Stimulated activated CD4-positive, alpha-beta T cell treated with anti-CD3 and anti-CD28 coated beads, Interleukin-1b, Interleukin-23, amount 100 ng/mL, for 24 hours (primary cell): ENCODE measurements at regions not wholly inside any gene's neighbourhood (a gene's known extent, or its start where the extent isn't known, plus 50 kb on each side); places are given as distances from the start of the nearest gene placed in this dataset.
"Not testable (repeated sequence)": the region's sequence is repeated elsewhere in the genome, so short reads cannot be mapped to it uniquely, and the experiment has no call there.

ENCODE experiments used
- DNase-seq, 4 experiments: peaks; one replicate each; pipeline ENCODE4 v3.0.0-alpha.2; 2020; ENCODE audit warnings: low read depth in 4 of 4, low spot score in 1 of 4

GRCh38 chr6:26257272-26257671 is 107.7 kb upstream of the BTN3A2 start:
- no peak for DNase-seq

GRCh38 chr6:26258212-26258977 is 106.6 kb upstream of the BTN3A2 start:
- no peak for DNase-seq

- DNase-seq: no peak
These were observed 104.8 kb upstream of the BTN3A2 start for GRCh38 chr6:26260110-26260637.

- no peak for DNase-seq
These were observed 104.1 kb upstream of the BTN3A2 start for GRCh38 chr6:26260725-26261490.

DNA sequence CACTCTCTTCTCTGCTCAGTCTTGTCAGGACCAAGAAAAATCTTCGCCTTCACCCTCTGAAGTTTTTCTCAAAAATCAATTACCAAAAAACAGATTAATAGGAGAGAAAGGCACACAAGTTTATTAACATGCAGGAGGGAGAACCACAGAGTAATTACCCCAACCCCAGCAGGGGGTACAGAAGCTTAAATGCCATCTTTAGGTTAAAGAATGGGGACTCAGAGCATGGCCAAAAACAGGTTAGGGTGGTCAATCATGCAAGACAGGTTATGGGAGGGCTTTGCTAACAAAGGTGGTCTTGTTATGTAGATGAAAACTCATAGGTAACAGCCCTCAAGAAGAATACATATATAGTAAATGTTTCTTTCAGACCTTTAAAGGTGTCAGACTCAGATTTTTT is 100.5 kb upstream of the BTN3A2 start:
- no peak for DNase-seq

DNA sequence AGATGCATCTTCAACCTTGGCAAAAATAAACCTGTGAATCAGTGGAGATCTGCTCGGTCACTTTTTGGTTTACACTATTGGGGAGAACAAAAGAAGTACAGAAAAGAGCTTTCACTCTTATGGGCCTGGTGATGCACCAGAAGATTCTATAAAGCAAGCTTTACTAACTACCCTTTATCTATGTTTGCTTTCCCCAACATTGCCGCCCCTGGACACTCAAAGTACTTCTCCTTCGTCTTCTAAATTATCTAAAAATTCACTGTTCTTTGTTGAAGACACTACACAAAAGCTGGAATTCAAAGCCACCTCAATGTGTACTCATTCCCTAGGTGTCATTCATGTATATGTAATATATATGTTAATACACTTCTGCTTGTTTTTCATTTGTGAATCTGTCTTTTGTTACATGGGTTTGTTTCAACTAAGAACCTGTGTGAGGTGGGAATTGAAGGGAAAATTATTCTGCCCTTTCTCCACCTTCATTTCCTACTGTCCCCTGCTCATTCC is 97.9 kb upstream of the BTN3A2 start:
- no peak for DNase-seq

- DNase-seq: no peak
These were observed 96.2 kb upstream of the BTN3A2 start for GRCh38 chr6:26268659-26269402.

DNA sequence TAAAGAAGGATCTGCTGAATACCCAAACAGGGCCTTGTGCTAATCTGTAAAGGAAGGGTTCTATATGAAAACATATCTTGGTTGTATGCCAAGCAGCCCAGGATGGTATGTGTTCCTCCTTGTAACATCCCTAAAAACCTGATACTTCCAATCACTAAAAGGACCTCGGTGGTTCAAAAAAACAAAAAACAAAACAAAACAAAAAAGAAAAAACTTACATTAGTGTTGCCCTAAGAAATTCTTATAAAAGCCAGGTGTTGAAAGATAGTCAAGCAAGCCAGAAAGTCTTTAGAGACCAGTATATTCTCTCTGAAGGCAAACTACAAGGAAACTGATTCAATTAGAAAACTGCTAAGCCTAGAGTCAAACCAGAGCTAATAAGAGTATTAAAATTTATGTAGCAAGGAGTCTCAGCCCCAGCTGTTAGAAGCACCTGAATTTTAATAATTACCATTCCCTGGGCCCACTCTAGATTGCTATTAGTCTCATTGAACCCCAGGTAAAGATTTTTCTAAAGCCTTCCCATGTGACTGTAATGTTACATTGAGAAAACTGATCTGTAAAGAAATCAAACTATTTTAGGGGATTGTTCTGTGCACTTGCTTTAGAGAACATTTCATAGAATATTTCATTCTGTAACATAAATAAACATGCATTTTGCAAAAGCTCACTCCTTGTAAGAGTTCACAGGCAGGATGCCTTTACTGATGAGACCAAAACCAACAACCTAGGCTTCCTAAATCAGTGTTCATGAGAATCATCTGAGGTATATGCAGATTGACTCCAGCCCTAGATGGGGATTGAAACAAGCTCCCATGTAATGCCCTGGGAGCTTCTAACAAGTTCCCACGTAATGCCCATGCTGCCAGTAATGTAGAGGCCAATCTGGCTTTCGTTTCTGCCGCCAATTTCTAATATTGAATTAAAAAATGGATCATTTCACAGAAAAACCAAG is 95.2 kb upstream of the BTN3A2 start:
- no peak for DNase-seq

DNA sequence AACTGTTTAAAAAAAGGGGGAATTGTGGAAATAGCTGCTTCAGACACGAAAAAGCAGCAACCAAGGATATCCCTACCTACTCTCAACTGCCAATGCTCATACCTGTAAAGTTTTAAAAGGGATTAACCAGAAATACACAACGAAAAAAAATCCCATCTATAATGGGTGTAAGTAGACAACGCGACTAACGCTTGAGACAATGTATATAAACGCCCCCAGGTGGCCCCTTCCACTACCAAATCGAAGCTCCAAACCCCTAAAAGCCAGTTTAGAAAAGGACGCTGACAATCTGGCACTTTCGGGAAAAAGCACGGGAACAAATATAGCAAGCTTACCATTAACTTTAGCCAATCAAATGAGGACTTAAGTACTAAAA is 94.5 kb upstream of the BTN3A2 start:
- DNase-seq: no peak

- peak; percentile 37 to 57 (median 48) for DNase-seq
These were observed 93.9 kb upstream of the BTN3A2 start for GRCh38 chr6:26270903-26271667.

- DNase-seq: no peak
These were observed 93.4 kb upstream of the BTN3A2 start for GRCh38 chr6:26271668-26272024.

DNA sequence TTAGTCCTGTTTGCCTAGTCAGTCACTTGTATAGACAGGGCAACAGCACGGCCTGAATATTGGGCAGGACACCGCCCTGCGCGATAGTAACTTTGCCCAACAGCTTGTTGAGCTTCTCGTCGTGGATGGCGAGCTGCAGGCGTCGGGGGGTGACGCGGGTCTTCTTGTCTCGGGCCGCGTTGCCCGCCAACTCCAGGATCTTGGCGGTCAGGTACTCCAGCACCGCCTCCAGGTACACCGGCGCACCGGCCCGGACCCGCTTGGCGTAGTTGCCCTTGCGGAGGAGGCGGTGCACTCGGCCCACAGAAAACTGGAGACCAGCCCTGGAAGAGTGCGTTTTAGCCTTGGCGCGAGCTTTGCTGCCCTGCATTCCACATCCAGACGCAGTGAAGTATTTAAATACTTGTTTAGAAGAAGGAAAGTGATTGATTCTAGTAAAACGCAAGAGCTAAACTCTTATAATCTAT is 92.8 kb upstream of the BTN3A2 start:
- no peak for DNase-seq

GRCh38 chr6:26273673-26274588 is 91.1 kb upstream of the BTN3A2 start:
- no peak for DNase-seq

DNA sequence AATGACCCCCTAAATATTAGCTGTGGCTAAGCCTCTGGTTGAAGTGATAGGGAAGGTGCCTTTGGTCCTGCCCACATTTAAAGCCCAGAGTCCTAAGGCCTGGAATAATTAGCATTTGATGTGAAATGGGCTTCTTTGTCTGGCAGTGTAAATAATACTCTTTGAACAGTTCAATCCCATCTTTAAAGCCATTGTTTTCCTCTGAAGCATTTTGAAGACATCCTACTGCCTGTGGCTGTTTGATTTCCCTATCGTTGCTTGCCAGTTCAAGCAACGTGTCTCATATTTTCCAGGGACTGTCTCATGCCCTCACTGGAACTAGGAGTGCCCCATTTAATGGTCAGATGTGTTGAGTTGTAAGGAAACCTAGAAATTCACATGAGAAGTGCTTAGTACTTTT is 89.3 kb upstream of the BTN3A2 start:
- no peak for DNase-seq

DNA sequence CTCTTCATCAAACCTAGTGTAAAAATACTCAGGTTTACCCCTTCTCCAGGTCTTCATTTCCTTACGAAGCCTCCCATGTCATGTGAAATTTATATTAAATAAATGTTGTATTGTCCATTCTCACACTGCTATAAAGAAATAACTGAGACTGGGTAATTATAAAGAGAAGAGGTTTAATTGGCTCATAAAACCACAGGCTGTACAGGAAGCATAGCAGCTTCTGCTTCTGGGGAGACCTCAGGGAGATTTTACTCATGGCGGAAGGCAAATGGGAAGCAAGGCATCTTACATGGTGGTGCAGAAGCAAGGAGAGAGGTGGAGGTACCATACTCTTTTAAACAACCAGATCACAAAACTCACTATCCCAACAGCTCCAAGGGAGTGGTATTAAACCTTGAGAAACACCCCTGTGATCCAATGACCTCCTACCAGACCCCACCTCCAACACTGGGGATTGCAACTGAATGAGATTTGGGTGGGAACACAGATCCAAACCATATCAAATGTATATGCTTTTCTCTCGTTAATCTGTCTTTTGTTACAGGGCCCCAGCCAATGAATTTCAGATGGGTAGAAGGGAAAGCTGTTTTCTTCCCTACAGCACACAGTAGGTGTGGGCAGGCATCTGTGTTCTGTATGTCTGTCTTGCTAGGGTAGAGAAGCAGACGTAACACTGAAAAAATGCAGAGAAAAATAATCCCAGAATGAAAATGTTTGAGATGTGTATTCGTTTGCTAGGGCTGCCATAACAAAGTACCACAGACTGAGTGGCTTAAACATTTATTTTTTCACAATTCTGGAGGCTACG is 88.0 kb upstream of the BTN3A2 start:
- DNase-seq: no peak

DNA sequence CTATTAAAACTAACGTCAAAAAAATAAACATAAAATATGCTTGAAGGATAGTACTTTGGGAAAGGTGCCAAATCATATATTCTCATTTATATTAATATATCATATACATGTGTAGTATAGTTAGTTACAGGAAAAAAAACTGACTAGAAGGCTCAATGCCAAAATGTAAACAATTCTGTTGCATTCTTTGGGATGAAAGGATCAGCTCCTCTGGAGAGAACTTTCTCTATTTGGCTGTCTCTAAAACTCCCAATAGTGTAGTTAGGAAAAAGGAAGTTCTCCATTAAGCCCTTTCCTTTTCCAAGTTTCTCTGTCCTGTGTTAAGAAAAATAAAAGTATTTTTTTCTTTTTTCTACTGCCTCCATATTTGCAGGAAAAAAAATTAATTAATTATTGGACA is 86.5 kb upstream of the BTN3A2 start:
- no peak for DNase-seq

DNA sequence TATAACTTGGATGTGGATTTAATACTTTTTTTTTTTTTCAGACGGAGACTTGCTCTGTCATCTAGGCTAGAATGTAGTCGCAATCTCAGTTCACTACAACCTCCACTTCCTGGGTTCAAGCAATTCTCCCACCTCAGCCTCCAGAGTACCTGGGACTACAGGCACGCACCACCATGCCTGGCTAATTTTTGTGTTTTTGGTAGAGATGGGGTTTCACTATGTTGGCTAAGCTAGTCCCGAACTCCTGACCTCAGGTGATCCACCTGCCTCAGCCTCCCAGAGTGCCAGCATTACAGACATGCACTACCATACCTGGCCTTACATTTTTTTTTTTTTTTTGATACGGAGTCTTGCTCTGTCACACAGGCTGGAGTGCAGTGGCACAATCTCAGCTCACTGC is 85.6 kb upstream of the BTN3A2 start:
- not testable (repeated sequence) for DNase-seq

DNA sequence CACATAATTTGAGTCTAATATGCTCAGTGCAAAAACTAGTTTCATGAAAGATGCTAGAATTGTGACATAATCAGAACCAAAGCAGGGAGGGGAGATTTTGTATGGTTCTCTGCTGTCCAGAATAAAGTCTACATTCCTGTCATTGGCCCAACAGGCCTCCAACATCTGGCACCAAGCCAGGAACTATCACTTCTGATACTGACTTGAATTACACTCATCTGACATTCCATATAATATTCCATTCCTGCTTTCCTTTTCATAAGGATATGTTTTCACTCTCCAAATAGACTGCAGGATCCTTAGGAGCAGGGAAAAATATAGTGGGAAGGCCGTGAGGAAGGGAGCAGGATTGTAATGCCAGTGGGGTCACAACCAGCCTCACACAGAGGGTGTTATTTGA is 84.6 kb upstream of the BTN3A2 start:
- no peak for DNase-seq
